UCSD-AML1 (cell line): ENCODE measurements at regions not wholly inside any gene's neighbourhood (a gene's known extent, or its start where the extent isn't known, plus 50 kb on each side); places are given as distances from the start of the nearest gene placed in this dataset.
A peak's percentile ranks its signal among the peaks of the same experiment; 100 is the strongest.
"Not testable (repeated sequence)": the region's sequence is repeated elsewhere in the genome, so short reads cannot be mapped to it uniquely, and the experiment has no call there.

Experiments
- DNase-seq: peaks from one replicate; lab custom pipeline; 2025; ENCODE audit not compliant: unreplicated experiment; lab: John Stamatoyannopoulos, UW

- no peak for DNase-seq
Observed at GRCh38 chr14:103259801-103260628, 74.0 kb upstream of the EIF5 start.

- DNase-seq = no peak
Observed at GRCh38 chr14:103260629-103261124, 73.4 kb upstream of the EIF5 start.

GRCh38 chr14:103267226-103267910, 66.7 kb upstream of the EIF5 start:
- no peak for DNase-seq

- no peak for DNase-seq
Observed at GRCh38 chr14:103271189-103271588, 62.8 kb upstream of the EIF5 start.

- no peak for DNase-seq
Observed at GRCh38 chr14:103273145-103273744, 60.8 kb upstream of the EIF5 start.

- no peak for DNase-seq
Observed at GRCh38 chr14:103273745-103274615, 60.1 kb upstream of the EIF5 start.

GRCh38 chr14:103275000-103275399, 59.0 kb upstream of the EIF5 start:
- no peak for DNase-seq

- no peak for DNase-seq
Observed at GRCh38 chr14:103277931-103278330, 56.1 kb upstream of the EIF5 start.

GRCh38 chr14:103279142-103280025, 54.7 kb upstream of the EIF5 start:
- no peak for DNase-seq

- no peak for DNase-seq
Observed at GRCh38 chr14:103280278-103280928, 53.6 kb upstream of the EIF5 start.

GRCh38 chr14:103281496-103282231, 52.4 kb upstream of the EIF5 start:
- DNase-seq = peak; percentile 48

GRCh38 chr14:103282309-103282708, 51.7 kb upstream of the EIF5 start:
- DNase-seq = not testable (repeated sequence)

- DNase-seq = no peak
Observed at GRCh38 chr14:103282932-103283331, 51.1 kb upstream of the EIF5 start.

- DNase-seq = no peak
Observed at GRCh38 chr14:103283916-103284315, 50.1 kb upstream of the EIF5 start.
